Epithelial cell of esophagus (primary cell): ENCODE measurements at regions not wholly inside any gene's neighbourhood (a gene's known extent, or its start where the extent isn't known, plus 50 kb on each side); places are given as distances from the start of the nearest gene placed in this dataset.

Experiments
- DNase-seq: peaks from one replicate; pipeline ENCODE4 v3.0.0; 2010; ENCODE audit warnings: low read depth
- H3K4me3 ChIP-seq: 2 replicates; pipeline ENCODE4 v1.5.1; 2011; ENCODE audit warnings: mild to moderate bottlenecking, low read length, control low read depth
- TF ChIP-seq, protein P1 (sequence below): IDR thresholded peaks from 2 replicates; pipeline ENCODE4 v1.5.1; 2011; ENCODE audit warnings: low read depth, mild to moderate bottlenecking, low read length, control low read depth, inconsistent platforms; ENCODE audit not compliant: insufficient read depth; ENCODE audit errors: missing control alignments

GRCh38 chr13:44819772-44820171 is 169.5 kb downstream of the NUFIP1 start:
- TF ChIP-seq, protein P1, sequence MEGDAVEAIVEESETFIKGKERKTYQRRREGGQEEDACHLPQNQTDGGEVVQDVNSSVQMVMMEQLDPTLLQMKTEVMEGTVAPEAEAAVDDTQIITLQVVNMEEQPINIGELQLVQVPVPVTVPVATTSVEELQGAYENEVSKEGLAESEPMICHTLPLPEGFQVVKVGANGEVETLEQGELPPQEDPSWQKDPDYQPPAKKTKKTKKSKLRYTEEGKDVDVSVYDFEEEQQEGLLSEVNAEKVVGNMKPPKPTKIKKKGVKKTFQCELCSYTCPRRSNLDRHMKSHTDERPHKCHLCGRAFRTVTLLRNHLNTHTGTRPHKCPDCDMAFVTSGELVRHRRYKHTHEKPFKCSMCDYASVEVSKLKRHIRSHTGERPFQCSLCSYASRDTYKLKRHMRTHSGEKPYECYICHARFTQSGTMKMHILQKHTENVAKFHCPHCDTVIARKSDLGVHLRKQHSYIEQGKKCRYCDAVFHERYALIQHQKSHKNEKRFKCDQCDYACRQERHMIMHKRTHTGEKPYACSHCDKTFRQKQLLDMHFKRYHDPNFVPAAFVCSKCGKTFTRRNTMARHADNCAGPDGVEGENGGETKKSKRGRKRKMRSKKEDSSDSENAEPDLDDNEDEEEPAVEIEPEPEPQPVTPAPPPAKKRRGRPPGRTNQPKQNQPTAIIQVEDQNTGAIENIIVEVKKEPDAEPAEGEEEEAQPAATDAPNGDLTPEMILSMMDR = no peak
- no peak overlapping the region for H3K4me3 ChIP-seq
- no peak for DNase-seq

- H3K4me3 ChIP-seq = no peak overlapping the region
- DNase-seq = peak; percentile 81
- TF ChIP-seq, protein P1 = no peak
Observed at GRCh38 chr13:44819245-44819644, 170.0 kb downstream of the NUFIP1 start.

DNA sequence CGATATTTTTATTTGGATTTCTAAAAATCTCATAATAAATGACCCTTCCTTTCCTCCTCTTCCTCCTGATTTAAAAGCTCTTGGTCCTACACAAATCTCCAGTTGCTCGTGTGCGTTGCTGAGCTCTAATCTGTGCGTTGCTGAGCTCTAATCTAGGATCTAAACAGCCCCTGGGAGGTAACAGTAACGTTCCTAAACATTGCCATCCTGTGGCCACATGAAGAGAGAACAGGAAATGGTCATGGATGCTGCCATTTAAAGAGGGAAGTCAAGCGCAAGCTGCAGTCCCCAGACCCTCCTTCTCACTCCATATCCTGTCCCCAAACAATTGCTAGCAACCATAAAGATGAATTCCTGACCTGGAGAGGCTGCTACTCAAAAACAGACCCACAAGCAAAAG is 170.8 kb downstream of the NUFIP1 start:
- DNase-seq = peak; percentile 48
- H3K4me3 ChIP-seq = no peak overlapping the region
- TF ChIP-seq, protein P1 = peak; percentile 28

DNA sequence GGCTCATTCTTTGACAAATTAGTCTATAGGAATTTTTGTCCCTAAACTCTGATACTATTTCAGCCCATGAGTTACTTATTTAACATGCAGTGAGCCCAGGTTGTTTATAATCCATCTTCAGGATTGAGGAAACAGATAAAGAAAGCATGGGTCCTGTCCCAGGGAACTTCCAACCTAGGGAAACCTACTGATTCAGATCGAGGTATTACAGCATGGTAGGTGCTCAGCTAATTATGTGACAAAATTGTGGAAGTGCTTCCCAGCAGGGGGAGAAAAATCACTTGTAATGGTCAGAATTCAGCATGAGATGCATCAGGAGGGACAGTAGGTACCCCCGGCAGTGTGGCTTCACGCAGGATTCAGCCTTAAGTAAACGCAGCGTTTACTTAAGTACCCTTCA is 171.3 kb downstream of the NUFIP1 start:
- TF ChIP-seq, protein P1 = no peak
- no peak for DNase-seq
- no peak overlapping the region for H3K4me3 ChIP-seq

DNA sequence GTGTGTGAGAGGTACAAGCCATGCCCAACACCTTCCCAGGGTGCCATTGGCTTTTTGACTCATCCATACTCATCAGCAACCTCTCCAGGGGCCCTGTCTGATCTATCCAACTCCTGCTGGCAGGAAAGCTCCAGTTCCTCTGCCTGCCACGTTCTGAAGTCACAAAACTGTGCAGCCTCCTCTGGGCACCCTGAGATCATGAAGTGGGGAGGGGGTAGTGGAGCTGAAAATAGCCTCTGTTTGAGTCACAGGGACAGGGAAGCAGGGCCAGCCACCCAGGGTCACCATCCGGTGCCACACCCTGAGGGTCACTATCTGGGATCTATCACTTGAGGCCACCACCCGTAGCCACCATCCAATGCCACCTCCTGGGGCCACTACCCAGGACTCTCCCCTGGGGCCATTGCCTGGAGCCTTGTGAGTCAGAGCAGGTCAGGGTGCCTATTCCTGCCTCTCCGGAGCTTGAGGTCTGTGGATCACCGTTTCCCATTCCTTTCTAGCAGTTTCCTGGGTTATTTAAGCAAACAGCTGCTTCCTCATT is 172.1 kb downstream of the NUFIP1 start:
- no peak overlapping the region for H3K4me3 ChIP-seq
- DNase-seq = peak; percentile 57
- TF ChIP-seq, protein P1 = no peak

- TF ChIP-seq, protein P1 = no peak
- DNase-seq = no peak
- no peak overlapping the region for H3K4me3 ChIP-seq
Observed at GRCh38 chr13:44816701-44817100, 172.6 kb downstream of the NUFIP1 start.

DNA sequence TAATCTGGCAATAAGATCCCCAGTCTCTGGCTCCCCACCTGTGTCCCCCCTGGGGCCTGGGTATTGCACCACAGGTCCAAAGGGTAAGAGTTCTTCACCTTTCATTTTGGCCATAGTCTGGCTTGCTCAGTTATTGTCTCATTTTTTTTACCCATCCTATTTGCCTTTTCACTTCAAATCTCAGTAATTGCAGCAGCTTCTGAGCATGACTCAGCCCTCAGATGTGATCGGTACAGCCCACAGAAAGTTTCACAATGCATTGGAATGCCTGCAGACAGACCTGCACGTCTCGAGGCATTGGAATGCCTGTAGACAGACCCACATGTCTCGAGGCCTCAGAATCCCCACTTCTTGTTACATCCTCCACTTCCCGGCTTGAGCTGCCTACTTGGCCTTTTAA is 173.6 kb downstream of the NUFIP1 start:
- no peak overlapping the region for H3K4me3 ChIP-seq
- DNase-seq = peak; percentile 96
- TF ChIP-seq, protein P1 = no peak
